Activated naive CD4-positive, alpha-beta T cell treated with anti-CD3 and anti-CD28 coated beads, Interleukin-2, amount 50 U/mL, for 72 hours (primary cell): ENCODE measurements at regions not wholly inside any gene's neighbourhood (a gene's known extent, or its start where the extent isn't known, plus 50 kb on each side); places are given as distances from the start of the nearest gene placed in this dataset.

Experiments used
- ATAC-seq, 2 donors: fragments of 150-1000 bp; cut with Tn5 transposase; 2 replicates each; pipeline ENCODE4 v1.10.0; 2021; ENCODE audit warnings: mild to moderate bottlenecking in 2 of 2, moderate library complexity in 2 of 2
- DNase-seq, 2 donors: peaks; one replicate each; pipeline ENCODE4 v3.0.0; 2021 to 2022; ENCODE audit warnings: low spot score in 2 of 2
- H3K27ac Mint-ChIP-seq, 2 donors: one replicate each; pipeline ENCODE4 v1.8.0; 2022; ENCODE audit warnings: mild to moderate bottlenecking in 2 of 2, mixed read lengths in 2 of 2
- H3K36me3 Mint-ChIP-seq, 2 donors: one replicate each; pipeline ENCODE4 v1.8.0; 2022; ENCODE audit warnings: mixed read lengths in 2 of 2
- H3K9me3 Mint-ChIP-seq, 2 donors: one replicate each; pipeline ENCODE4 v1.8.0; 2022; ENCODE audit warnings: mixed read lengths in 2 of 2

DNA sequence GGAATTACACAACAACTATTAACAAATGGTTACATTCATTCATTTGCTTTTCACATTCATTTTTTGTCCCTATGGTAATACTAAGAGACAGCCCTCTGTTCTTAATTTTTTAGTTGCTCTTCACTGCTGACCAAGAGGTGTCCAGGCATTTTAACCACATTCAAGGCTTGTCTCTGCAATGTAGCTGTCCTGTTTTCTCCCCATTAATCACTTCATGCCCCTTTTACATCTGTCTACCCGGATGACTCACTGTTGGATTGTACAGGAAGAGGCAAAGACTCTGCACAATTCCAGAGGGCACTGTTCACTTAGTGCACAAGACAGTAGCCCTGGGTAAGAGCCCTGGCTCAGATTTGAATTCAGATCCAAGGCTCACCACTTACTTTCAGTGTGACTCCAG lies 168.5 kb downstream of the NOC3L start:
- H3K9me3 Mint-ChIP-seq = no peaks in the 10 kb centered on the region
- DNase-seq (no peak), ATAC-seq (no peak)
- H3K36me3 Mint-ChIP-seq = no peaks in the 10 kb centered on the region
- H3K27ac Mint-ChIP-seq = no peak overlapping the region

DNA sequence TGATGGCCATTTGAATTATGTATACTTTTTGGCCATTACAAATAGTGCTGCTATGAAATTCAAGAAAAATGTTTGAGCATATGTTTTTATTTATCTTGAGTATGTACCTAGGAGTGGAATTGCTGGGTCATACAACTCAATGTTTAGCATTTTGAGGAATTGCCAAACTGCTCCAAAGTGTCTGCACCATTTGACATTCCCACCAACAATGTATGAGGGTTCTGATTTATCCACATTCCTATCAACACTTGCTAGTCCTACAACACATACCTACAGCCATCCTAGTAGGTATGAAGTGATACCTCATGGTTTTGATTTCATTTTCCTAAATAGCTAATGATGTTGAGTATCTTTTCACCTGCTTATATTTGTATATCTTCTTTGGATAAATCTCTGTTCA lies 165.5 kb downstream of the NOC3L start:
- Mint-ChIP-seq H3K36me3 (no peaks in the 10 kb centered on the region), H3K27ac (no peak overlapping the region), H3K9me3 (no peaks in the 10 kb centered on the region)
- ATAC-seq = no peak
- no peak for DNase-seq

DNA sequence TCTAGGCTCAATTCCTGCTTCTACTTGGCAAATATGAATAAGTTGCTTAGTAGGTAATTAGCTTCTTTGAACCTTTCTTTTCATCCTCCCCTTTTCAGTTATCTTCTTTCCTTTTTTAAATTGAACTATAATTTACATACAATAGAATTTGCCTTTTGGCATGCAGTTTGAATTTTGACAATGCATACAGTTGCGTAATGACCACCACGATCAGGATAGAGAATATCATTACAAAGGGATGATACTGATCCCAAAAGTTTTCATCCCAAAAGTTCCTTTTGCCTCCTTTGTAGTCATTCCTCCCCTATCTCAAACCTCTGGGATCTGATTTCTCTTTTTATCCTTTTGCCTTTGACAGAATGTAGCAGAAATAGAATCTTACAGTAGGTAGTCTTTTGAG lies 164.4 kb downstream of the NOC3L start:
- H3K9me3 Mint-ChIP-seq = no peaks in the 10 kb centered on the region
- DNase-seq = no peak
- H3K36me3 Mint-ChIP-seq = no peaks in the 10 kb centered on the region
- no peak for ATAC-seq
- H3K27ac Mint-ChIP-seq = no peak overlapping the region

DNA sequence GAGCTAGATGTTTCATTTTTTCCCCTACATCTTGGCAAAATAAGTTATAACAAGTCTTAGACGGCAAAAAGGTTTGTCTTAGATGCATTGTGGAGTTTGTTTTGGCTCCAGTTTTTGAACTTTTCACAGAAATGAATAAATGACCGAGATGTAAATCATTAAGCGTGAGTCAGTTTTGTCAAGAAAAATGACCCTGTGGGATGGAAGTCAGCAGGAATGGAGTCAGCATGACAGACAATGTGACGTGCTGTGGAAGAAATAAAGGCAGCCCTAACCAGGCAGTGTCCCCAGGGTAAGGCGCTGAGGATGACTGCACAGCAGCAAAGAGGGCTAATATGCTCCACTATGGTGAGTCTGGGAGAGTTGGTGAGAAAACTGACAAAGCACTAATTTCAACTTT lies 163.2 kb downstream of the NOC3L start:
- ATAC-seq = no peak
- H3K36me3 Mint-ChIP-seq = no peaks in the 10 kb centered on the region
- no peaks in the 10 kb centered on the region for H3K9me3 Mint-ChIP-seq

DNA sequence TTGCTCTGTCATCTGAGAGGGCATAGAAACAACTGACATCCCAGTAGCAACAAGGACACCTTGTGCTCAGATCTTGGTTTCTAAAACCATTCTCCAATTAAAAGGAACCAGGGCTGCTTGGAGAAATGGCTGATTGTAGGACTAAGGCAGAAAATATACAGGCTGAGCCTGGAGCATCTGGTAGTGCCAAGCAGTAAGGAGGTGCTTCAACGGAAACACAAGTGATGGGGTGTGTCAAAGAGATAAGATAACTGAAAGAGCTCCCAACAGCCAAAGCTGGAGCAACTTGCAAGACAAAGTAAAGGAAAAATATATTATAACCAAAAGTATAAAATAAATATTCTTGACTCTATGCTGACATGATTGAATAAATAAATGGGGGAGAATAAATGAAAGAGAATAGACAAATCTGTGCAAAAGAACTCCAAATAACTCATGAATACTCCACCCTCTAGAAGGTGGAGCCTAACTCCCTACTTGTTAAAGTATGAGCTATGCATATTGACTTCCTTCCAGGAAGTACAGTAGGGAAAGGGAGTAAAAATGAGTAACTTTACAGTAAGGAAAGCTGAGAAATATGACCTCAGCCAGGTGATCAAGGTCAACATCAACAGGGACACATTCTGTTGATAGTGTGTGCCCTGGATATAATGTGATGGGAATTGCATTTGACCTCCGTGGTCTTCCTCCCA lies 162.4 kb downstream of the NOC3L start:
- Mint-ChIP-seq H3K9me3 (no peaks in the 10 kb centered on the region), H3K36me3 (no peaks in the 10 kb centered on the region)
- no peak for ATAC-seq

More for the DNA sequence above, 163.2 kb downstream of the NOC3L start:
- no peak for DNase-seq
- no peak overlapping the region for H3K27ac Mint-ChIP-seq

DNA sequence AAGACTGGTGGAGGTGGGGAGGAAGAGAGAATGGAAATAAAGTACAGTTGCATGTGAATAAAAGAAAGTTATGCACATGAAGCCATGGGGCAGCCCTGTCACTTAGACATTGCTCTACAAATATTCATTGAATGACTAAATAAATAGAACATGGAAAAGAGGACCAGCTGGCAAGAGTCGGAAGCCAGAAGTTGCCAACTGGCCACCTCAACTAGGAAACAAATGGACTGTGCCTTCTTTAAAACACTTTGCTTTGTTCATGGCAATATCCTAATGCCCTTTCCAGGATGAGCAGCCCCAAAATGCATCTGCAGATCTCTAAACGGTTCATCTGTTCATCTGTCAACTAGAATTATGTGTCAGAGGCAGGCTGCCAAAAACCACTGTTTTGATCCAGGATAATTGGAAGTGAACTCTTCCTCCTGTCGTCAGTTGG lies 157.3 kb downstream of the NOC3L start:
- Mint-ChIP-seq H3K36me3 (no peaks in the 10 kb centered on the region), H3K9me3 (no peaks in the 10 kb centered on the region), H3K27ac (no peak overlapping the region)
- ATAC-seq = no peak
- DNase-seq = no peak

More for the DNA sequence above, 162.4 kb downstream of the NOC3L start:
- DNase-seq = no peak
- no peak overlapping the region for H3K27ac Mint-ChIP-seq

DNA sequence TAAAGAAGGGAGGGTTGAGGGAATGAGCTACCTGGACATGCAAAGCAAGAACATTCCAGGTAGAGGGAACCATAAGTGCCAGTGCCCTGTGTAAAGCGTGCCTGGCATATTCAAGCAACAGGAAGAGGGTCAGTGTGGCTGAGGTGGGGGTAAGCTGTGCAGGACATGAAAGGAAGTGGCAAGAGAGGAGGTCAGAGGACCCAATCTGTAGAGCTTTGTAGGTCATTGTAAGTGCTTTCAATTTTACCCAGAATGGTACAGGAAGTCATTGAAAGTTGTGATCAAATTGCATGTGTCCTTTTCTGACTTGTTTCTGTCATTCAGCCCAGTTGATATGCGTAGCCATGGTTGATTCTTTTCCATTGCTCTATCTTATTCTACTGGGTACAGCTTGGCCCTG lies 156.6 kb downstream of the NOC3L start:
- no peaks in the 10 kb centered on the region for H3K9me3 Mint-ChIP-seq
- no peaks in the 10 kb centered on the region for H3K36me3 Mint-ChIP-seq
- ATAC-seq (no peak), DNase-seq (no peak)
- H3K27ac Mint-ChIP-seq = no peak overlapping the region

DNA sequence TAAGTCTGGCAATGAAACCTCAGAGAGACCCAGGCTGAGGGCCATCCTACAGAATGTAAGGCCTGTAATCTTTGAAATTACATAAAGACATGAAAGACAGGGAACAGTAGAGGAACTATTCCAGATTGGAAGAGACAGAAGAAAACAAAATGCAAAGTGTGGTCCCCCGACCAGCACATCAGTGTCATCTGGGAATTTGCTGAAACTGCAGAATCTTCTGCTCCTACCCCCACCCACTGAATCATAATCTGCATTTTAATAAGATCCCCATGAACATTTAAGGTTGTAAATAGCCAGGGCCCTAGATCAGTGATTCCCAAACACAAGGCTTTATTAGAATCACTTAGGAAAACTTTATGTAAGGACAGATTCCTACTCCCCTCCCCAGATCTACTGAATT lies 154.4 kb downstream of the NOC3L start:
- Mint-ChIP-seq H3K27ac (no peak overlapping the region), H3K36me3 (no peaks in the 10 kb centered on the region), H3K9me3 (no peaks in the 10 kb centered on the region)
- ATAC-seq (no peak), DNase-seq (no peak)

DNA sequence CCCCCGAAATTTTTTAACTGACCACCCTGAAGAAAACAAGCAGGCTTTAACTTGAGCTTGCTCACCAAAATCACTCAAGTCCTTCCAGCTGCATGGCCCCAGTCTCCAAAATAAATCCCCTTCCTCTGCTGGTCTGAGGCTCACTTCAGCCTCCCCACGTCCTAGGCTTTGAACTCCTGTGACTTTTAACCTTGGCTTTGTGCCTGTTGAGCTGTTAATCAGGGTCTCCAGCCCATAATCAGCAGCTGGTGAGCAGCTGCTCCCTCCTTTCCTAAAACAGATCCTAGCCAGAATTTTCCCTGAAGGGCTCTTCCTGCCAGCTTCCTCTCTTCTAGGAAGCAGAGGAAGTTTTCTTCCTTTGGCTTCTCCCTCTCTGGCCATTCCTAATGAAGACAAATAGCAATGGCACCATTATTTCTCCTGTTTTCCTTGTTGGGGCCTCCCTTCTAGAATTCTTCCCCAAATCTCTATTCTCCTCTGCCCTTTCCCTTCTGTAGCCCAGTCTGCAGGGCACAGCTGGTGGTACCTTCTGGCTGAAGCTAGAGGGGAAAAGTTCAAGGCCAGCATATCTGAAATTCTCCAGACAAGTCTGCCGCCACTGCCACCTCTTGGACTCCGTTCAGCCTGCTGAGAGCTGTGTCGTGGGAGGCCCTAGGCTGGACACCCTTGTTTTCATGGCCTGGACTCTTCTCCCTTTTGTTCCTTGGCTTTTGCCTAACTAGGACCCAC lies 152.1 kb downstream of the NOC3L start:
- Mint-ChIP-seq H3K9me3 (no peaks in the 10 kb centered on the region), H3K36me3 (no peaks in the 10 kb centered on the region), H3K27ac (no peak overlapping the region)
- ATAC-seq (no peak), DNase-seq (no peak)

DNA sequence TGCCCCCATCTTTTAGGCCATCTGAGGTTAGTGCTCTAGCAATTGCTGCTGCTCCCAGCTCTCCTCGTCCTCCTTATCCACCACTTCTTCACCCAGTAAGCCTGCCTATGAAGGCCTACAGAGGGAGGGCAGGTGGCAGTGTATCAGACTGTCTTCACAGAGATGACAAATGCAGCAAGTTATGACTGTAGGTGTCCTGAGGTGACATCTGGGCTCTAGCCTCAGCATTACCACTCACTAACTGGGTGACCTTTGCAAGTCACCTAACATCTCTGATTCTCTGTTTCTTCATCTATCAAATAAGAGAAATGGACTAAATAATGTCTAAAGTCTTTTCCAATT lies 151.6 kb downstream of the NOC3L start:
- H3K36me3 Mint-ChIP-seq = no peaks in the 10 kb centered on the region
- no peak for DNase-seq
- no peak for ATAC-seq
- H3K9me3 Mint-ChIP-seq = no peaks in the 10 kb centered on the region
- no peak overlapping the region for H3K27ac Mint-ChIP-seq

DNA sequence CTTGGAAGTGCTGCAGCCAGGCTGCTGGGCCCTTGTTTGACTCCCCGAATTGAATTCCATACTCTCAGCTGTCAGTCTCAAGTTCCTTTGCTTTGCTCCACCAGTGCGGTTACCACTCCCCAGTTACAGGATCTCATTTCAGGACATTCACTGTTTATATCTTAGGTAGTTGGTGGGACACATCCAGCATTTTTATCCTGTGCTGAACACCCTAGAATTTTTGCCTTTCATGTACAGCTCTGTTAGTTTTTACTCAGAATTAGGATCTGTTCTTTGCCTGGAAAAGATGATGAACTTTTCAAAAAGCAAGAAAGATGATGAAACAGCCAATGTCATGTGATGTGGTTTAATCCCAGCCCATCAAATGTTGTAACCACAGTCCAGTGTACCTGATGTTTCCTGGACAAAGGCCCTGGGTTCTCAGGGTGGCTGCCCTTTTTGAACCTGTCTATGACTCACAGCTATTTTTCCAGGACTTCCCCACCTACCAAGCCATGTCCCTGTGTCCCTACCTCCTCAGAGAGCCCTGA lies 149.7 kb downstream of the NOC3L start:
- H3K27ac Mint-ChIP-seq = no peak overlapping the region
- DNase-seq = no peak
- H3K36me3 Mint-ChIP-seq = no peaks in the 10 kb centered on the region
- H3K9me3 Mint-ChIP-seq = no peaks in the 10 kb centered on the region
- no peak for ATAC-seq

DNA sequence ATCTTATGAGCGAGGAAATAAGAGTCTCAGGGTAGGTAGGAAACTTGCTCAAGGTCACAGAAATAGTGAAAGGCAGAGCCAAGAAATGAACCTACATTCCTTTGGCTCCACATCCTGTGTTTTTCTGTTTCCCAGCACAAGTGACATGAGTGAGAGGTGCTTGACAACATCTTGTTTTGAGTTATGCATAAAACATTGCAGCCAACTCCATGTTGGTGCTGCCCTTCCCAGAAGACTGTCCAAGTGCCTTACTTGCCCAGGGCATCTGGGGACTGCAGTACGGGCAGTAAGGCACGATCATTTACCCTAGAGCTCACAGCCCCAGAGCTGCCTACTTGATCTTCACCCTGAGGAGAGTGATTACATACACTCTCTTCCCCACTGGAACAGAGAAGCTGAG lies 148.8 kb downstream of the NOC3L start:
- Mint-ChIP-seq H3K9me3 (no peaks in the 10 kb centered on the region), H3K36me3 (no peaks in the 10 kb centered on the region), H3K27ac (no peak overlapping the region)
- no peak for DNase-seq
- ATAC-seq = no peak

DNA sequence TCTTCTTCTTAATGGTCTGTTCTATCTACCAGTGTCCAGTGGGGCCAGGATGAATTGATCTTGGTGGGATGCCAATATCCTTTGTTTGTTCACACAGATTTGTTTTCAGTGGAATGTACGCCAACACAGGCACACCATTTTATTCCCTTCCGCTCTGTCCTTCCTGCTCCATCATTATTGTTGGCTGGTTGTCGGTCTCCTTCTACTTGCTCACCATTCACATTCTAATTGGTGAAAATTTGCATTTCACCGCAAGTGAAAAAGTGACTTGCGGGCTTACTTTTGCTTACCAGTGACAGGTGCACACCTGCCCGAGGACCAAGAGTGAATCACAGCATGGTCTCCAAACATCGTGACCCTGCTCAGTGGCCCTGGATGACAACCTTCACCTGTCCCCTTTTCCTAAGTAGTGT lies 148.3 kb downstream of the NOC3L start:
- ATAC-seq (no peak), DNase-seq (no peak)
- H3K36me3 Mint-ChIP-seq = no peaks in the 10 kb centered on the region
- H3K9me3 Mint-ChIP-seq = no peaks in the 10 kb centered on the region
- H3K27ac Mint-ChIP-seq = no peak overlapping the region

DNA sequence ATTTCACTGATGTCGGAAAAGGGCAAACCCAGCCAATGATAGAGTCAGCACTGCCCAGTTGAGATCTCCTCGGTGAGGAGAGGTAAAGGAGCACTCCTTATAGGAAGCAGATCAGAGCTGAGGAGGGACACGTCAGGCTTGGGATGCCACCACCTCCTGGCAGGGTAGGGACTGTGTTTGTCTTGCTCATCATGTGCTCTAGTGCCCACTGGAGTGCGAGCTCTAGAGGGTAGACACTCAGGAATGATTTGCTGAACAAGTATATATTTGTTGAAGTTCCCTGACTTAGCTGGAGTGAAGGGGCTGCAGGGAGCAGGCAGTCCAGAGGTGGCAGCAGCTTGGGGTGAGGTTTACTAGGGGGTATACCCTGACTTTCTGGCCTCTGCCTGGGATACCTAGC lies 146.5 kb downstream of the NOC3L start:
- ATAC-seq (no peak), DNase-seq (no peak)
- Mint-ChIP-seq H3K9me3 (no peaks in the 10 kb centered on the region), H3K36me3 (no peaks in the 10 kb centered on the region), H3K27ac (no peak overlapping the region)

DNA sequence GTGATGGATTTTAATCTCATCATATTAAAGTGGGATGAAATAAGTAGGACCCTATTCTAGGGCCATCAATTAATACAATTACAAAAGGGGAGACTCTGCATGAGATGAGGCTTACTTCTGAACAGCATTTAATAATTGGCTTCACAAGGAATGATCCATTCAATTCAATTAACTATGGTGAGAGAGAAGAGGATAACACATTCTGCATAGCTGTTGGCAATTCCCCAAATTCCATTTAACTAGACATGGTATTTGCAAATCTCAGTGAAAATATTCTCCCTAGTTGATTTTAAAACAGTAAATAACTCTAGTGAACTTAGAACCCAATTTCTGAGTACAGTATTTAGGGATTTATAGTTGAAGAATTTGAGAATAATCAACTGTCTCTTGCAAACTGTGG lies 145.3 kb downstream of the NOC3L start:
- no peak for ATAC-seq
- H3K36me3 Mint-ChIP-seq = no peaks in the 10 kb centered on the region
- no peak for DNase-seq
- H3K9me3 Mint-ChIP-seq = no peaks in the 10 kb centered on the region
- H3K27ac Mint-ChIP-seq = no peak overlapping the region

DNA sequence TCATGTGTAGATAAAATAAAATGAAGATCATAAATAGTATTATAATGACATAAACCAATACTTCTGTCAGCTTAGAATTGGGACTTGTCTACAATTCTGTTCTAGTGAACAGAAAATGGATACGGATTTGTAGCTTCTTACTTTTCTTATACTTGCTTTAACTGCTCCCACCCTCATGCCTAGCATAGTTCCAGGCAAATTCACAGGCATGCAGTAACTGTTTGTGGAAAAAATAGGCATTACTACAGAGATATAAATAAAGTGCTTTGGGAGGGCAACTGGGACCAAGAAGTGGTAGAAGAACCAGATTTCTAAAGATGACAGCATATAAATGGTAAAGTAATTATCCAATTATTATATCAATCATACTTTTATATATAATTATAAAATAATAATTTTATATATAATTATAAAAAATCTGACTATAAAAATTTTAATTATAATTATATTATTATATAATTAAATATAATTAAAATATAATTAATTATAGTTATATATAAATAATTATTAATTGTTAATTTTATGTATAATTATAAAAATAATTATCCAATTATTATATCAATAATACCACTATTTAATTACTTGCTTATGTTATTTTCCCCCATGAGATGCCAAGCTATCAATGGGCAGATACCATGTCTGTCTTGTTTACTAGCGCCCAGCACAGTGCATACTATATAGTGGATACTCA lies 144.1 kb downstream of the NOC3L start:
- DNase-seq (no peak), ATAC-seq (no peak)
- no peaks in the 10 kb centered on the region for H3K9me3 Mint-ChIP-seq
- H3K36me3 Mint-ChIP-seq = no peaks in the 10 kb centered on the region
- no peak overlapping the region for H3K27ac Mint-ChIP-seq

DNA sequence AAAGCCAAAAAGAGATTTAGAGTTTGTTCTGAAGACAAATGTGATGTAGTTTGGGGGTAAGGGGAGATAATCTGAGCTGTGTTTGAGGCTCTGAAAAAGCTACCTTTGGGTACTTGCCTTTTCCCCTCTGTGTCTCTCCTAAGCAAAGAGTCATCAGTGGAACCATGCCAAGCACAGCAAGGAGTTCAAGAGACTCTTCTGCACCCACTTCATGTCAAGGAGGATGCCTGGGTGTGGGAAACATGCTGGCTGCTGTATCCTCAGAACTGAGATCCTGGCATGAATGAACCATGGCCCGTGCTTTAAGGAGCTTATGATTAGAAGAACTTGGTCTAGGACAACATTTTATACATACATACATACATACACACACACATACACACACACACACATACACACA lies 142.9 kb downstream of the NOC3L start:
- no peak for ATAC-seq
- no peaks in the 10 kb centered on the region for H3K36me3 Mint-ChIP-seq

DNA sequence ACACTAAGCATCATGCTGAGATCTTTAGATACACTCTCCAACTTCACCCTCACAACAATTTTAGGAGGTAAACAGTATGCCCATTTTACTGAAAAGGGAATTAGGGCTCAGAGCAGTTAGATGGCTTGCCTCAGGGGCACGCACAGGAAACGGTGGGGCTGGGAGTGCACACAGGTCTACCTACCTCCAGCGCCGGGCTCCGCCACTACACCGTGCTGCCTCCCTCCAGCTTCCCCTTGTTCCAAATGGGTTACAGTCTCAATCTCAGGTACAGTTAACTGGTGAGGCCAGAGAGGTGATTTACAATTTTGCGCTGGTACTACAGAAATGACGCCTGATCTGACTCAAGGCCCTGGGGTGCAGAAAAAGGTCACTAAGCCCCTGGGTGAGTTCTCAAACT lies 142.0 kb downstream of the NOC3L start:
- Mint-ChIP-seq H3K27ac (no peak overlapping the region), H3K9me3 (no peaks in the 10 kb centered on the region), H3K36me3 (no peaks in the 10 kb centered on the region)
- DNase-seq (no peak), ATAC-seq (no peak)

More for the DNA sequence above, 142.9 kb downstream of the NOC3L start:
- Mint-ChIP-seq H3K27ac (no peak overlapping the region), H3K9me3 (no peaks in the 10 kb centered on the region)
- DNase-seq = no peak
